Mesenchymal stem cell (in vitro differentiated cells and primary cell): ENCODE measurements at regions not wholly inside any gene's neighbourhood (a gene's known extent, or its start where the extent isn't known, plus 50 kb on each side); places are given as distances from the start of the nearest gene placed in this dataset.

Source experiments
- DNase-seq: peaks from one replicate; pipeline ENCODE4 v3.0.0-alpha.2; 2013
- H2AFZ ChIP-seq: one replicate; pipeline ENCODE4 v1.6.1; 2013; ENCODE audit warnings: low read depth, mild to moderate bottlenecking, control low read depth, inconsistent platforms, low read length, moderate library complexity
- H2AK5ac ChIP-seq: 2 replicates; pipeline ENCODE4 v1.6.1; 2013; ENCODE audit warnings: low read length, moderate library complexity, mild to moderate bottlenecking, inconsistent platforms; ENCODE audit not compliant: severe bottlenecking
- H2BK120ac ChIP-seq: one replicate; pipeline ENCODE4 v1.6.1; 2013; ENCODE audit warnings: low read depth, mild to moderate bottlenecking, inconsistent platforms, low read length, moderate library complexity
- H2BK12ac ChIP-seq, 2 experiments: one replicate each; pipeline ENCODE4 v1.6.1; 2013; ENCODE audit warnings: inconsistent platforms in 2 of 2, low read length in 2 of 2, mild to moderate bottlenecking in 2 of 2, moderate library complexity in 2 of 2, control low read depth in 1 of 2
- H2BK15ac ChIP-seq: one replicate; pipeline ENCODE4 v1.6.1; 2013; ENCODE audit warnings: mild to moderate bottlenecking, low read depth, inconsistent platforms; ENCODE audit not compliant: poor library complexity, severe bottlenecking
- H2BK5ac ChIP-seq: 2 replicates; pipeline ENCODE4 v1.6.1; 2013; ENCODE audit warnings: low read depth, mild to moderate bottlenecking, low read length, control low read depth, inconsistent platforms; ENCODE audit not compliant: poor library complexity, severe bottlenecking
- H3K14ac ChIP-seq, 2 experiments: one replicate each; pipeline ENCODE4 v1.6.1; 2013; ENCODE audit warnings: inconsistent platforms in 2 of 2, low read length in 2 of 2, control low read depth in 1 of 2, mild to moderate bottlenecking in 1 of 2, moderate library complexity in 1 of 2
- H3K18ac ChIP-seq, 2 experiments: one replicate each; pipeline ENCODE4 v1.6.1; 2013; ENCODE audit warnings: inconsistent platforms in 2 of 2, low read length in 2 of 2, control low read depth in 1 of 2, low read depth in 1 of 2, mild to moderate bottlenecking in 1 of 2
- H3K23ac ChIP-seq, 2 experiments: one replicate each; pipeline ENCODE4 v1.6.1; 2013; ENCODE audit warnings: inconsistent platforms in 2 of 2, low read length in 2 of 2, mild to moderate bottlenecking in 2 of 2, moderate library complexity in 2 of 2, control low read depth in 1 of 2
- H3K27ac ChIP-seq: 2 replicates; pipeline ENCODE4 v1.5.1; 2013; ENCODE audit warnings: mild to moderate bottlenecking, moderate library complexity, low read length, control low read depth, inconsistent platforms; ENCODE audit not compliant: poor library complexity, severe bottlenecking
- H3K27me3 ChIP-seq, 2 experiments: 2 replicates each; pipeline versions ENCODE4 v1.6.1 to v1.7.0; 2013; ENCODE audit warnings: low read length in 2 of 2, mild to moderate bottlenecking in 2 of 2, moderate library complexity in 2 of 2, control low read depth in 1 of 2, inconsistent platforms in 1 of 2; ENCODE audit not compliant: control insufficient read depth in 1 of 2, insufficient read depth in 1 of 2
- H3K36me3 ChIP-seq, 2 experiments: 2 replicates each; pipeline versions ENCODE4 v1.6.1 to v1.7.0; 2013; ENCODE audit warnings: low read length in 2 of 2, control low read depth in 1 of 2, inconsistent platforms in 1 of 2, low read depth in 1 of 2, mild to moderate bottlenecking in 1 of 2; ENCODE audit not compliant: insufficient read depth in 2 of 2, control insufficient read depth in 1 of 2
- H3K4ac ChIP-seq, 2 experiments: one replicate each; pipeline ENCODE4 v1.6.1; 2013; ENCODE audit warnings: inconsistent platforms in 2 of 2, low read length in 2 of 2, mild to moderate bottlenecking in 2 of 2, moderate library complexity in 2 of 2, control low read depth in 1 of 2, low read depth in 1 of 2
- H3K4me1 ChIP-seq: 2 replicates; pipeline ENCODE4 v1.6.1; 2013; ENCODE audit warnings: low read depth, low read length, control low read depth; ENCODE audit not compliant: control insufficient read depth, insufficient read depth
- H3K4me2 ChIP-seq: 2 replicates; pipeline ENCODE4 v1.6.1; 2013; ENCODE audit warnings: low read length, mild to moderate bottlenecking, inconsistent platforms; ENCODE audit not compliant: poor library complexity, severe bottlenecking
- H3K4me3 ChIP-seq, 2 experiments: 2 replicates each; pipeline versions ENCODE4 v1.5.1 to v1.7.0; 2013; ENCODE audit warnings: low read length in 2 of 2, mild to moderate bottlenecking in 2 of 2, control low read depth in 1 of 2, low read depth in 1 of 2; ENCODE audit not compliant: insufficient read depth in 1 of 2
- H3K79me1 ChIP-seq: replicated peaks from 2 replicates; pipeline ENCODE4 v1.6.1; 2013; ENCODE audit warnings: mild to moderate bottlenecking, control low read depth, low read length, inconsistent platforms; ENCODE audit not compliant: poor library complexity, severe bottlenecking
- H3K9ac ChIP-seq: 2 replicates; pipeline ENCODE4 v1.7.0; 2013; ENCODE audit warnings: mild to moderate bottlenecking, low read length, moderate library complexity
- H3K9me3 ChIP-seq: 2 replicates; pipeline ENCODE4 v1.7.0; 2013; ENCODE audit warnings: mild to moderate bottlenecking, low read length; ENCODE audit not compliant: control insufficient read depth
- H4K8ac ChIP-seq: one replicate; pipeline ENCODE4 v1.6.1; 2013; ENCODE audit warnings: inconsistent platforms, mild to moderate bottlenecking, low read length, moderate library complexity
- H4K91ac ChIP-seq: one replicate; pipeline ENCODE4 v1.6.1; 2013; ENCODE audit warnings: mild to moderate bottlenecking, low read length, inconsistent platforms
- WGBS: methylation state at CpG from one replicate; pipeline ENCODE4 v1.1.7; 2013; ENCODE audit warnings: mixed read lengths; 5-methylcytosine and 5-hydroxymethylcytosine counted together

- H3K9me3 ChIP-seq = no peaks in the 10 kb centered on the region
- no peak overlapping the region for H3K23ac ChIP-seq
- no peak overlapping the region for H3K27ac ChIP-seq
- no peak overlapping the region for H2BK120ac ChIP-seq
- H2BK12ac ChIP-seq = no peak overlapping the region
- no peak overlapping the region for H4K91ac ChIP-seq
- no peak overlapping the region for H4K8ac ChIP-seq
- no peak overlapping the region for H2BK5ac ChIP-seq
- no peak overlapping the region for H2AFZ ChIP-seq
- no peaks in the 10 kb centered on the region for H3K36me3 ChIP-seq
- DNase-seq = no peak
- H3K4me3 ChIP-seq = no peak overlapping the region
- H3K27me3 ChIP-seq = peaks cover 0 to 16% of the 10 kb centered on the region in 2 experiments
- no peak overlapping the region for H3K4me2 ChIP-seq
- no peak overlapping the region for H3K14ac ChIP-seq
- H2AK5ac ChIP-seq = no peak overlapping the region
- WGBS = 98% methylated on average over 2 of the region's 3 CpGs
- H2BK15ac ChIP-seq = no peak overlapping the region
- H3K4ac ChIP-seq = no peak overlapping the region
- H3K4me1 ChIP-seq = no peaks in the 10 kb centered on the region
- H3K18ac ChIP-seq = no peak overlapping the region
- H3K79me1 ChIP-seq = no peaks in the 10 kb centered on the region
- H3K9ac ChIP-seq = no peak overlapping the region
Observed at GRCh38 chr10:91724933-91725332, 73.3 kb upstream of the TNKS2 start.

- no peak overlapping the region for H3K23ac ChIP-seq
- H3K27ac ChIP-seq = no peak overlapping the region
- no peak overlapping the region for H2BK5ac ChIP-seq
- H3K4ac ChIP-seq = no peak overlapping the region
- no peak for DNase-seq
- no peak overlapping the region for H3K14ac ChIP-seq
- no peak overlapping the region for H3K18ac ChIP-seq
- no peaks in the 10 kb centered on the region for H3K79me1 ChIP-seq
- no peak overlapping the region for H2BK120ac ChIP-seq
- no peaks in the 10 kb centered on the region for H3K36me3 ChIP-seq
- H3K4me2 ChIP-seq = no peak overlapping the region
- no peak overlapping the region for H2BK12ac ChIP-seq
- no peak overlapping the region for H2AK5ac ChIP-seq
- H3K9me3 ChIP-seq = no peaks in the 10 kb centered on the region
- H2BK15ac ChIP-seq = no peak overlapping the region
- no peaks in the 10 kb centered on the region for H3K4me1 ChIP-seq
- H3K27me3 ChIP-seq = no peaks in the 10 kb centered on the region
- H3K9ac ChIP-seq = no peak overlapping the region
- no peak overlapping the region for H2AFZ ChIP-seq
- no peak overlapping the region for H4K8ac ChIP-seq
- 100% methylated on average over 1 of the region's 1 CpG for whole genome bisulfite sequencing
- H4K91ac ChIP-seq = no peak overlapping the region
- H3K4me3 ChIP-seq = no peak overlapping the region
Observed at GRCh38 chr10:91713461-91714072, 80.7 kb upstream of the PPP1R3C start.

GRCh38 chr10:91711885-91712680, 79.2 kb upstream of the PPP1R3C start:
- no peak overlapping the region for H3K4ac ChIP-seq
- H3K27ac ChIP-seq = peak overlapping the region; percentile 54
- H3K4me3 ChIP-seq = peak overlapping the region in 1 of 2 experiments; percentile 69
- DNase-seq = no peak
- no peak overlapping the region for H3K14ac ChIP-seq
- H3K79me1 ChIP-seq = no peaks in the 10 kb centered on the region
- H3K36me3 ChIP-seq = no peaks in the 10 kb centered on the region
- no peak overlapping the region for H2BK12ac ChIP-seq
- H2AFZ ChIP-seq = no peak overlapping the region
- no peak overlapping the region for H4K91ac ChIP-seq
- H2BK5ac ChIP-seq = no peak overlapping the region
- WGBS = 77% methylated on average over 4 of the region's 4 CpGs
- H3K18ac ChIP-seq = peak overlapping the region in 1 of 2 experiments; percentile 43
- H3K9ac ChIP-seq = peak overlapping the region; percentile 71
- H3K27me3 ChIP-seq = no peaks in the 10 kb centered on the region
- H2BK15ac ChIP-seq = no peak overlapping the region
- H3K4me2 ChIP-seq = no peak overlapping the region
- H3K9me3 ChIP-seq = no peaks in the 10 kb centered on the region
- no peak overlapping the region for H3K23ac ChIP-seq
- H3K4me1 ChIP-seq = peaks cover 2% of the 10 kb centered on the region
- no peak overlapping the region for H2BK120ac ChIP-seq
- H2AK5ac ChIP-seq = no peak overlapping the region
- no peak overlapping the region for H4K8ac ChIP-seq

GRCh38 chr10:91709394-91709798, 76.5 kb upstream of the PPP1R3C start:
- Histone ChIP-seq H3K4me3 (no peak overlapping the region), H3K4me2 (no peak overlapping the region), H3K9ac (no peak overlapping the region), H3K27ac (peak overlapping the region; percentile 1), H2BK12ac (peak overlapping the region in 1 of 2 experiments; percentile 47), H3K14ac (no peak overlapping the region), H2BK5ac (no peak overlapping the region), H4K91ac (no peak overlapping the region), H3K9me3 (no peaks in the 10 kb centered on the region), H4K8ac (no peak overlapping the region), H2AK5ac (no peak overlapping the region), H3K4me1 (peaks cover 2% of the 10 kb centered on the region), H2BK15ac (no peak overlapping the region), H3K36me3 (no peaks in the 10 kb centered on the region), H3K27me3 (no peaks in the 10 kb centered on the region), H3K18ac (peak overlapping the region in 1 of 2 experiments; percentile 11), H2BK120ac (no peak overlapping the region), H2AFZ (no peak overlapping the region), H3K79me1 (no peaks in the 10 kb centered on the region), H3K23ac (no peak overlapping the region), H3K4ac (no peak overlapping the region)
- DNase-seq = peak; percentile 46
- 16% methylated on average over 1 of the region's 1 CpG for WGBS
